ENCODE measurements at regions not wholly inside any gene's neighbourhood (a gene's known extent, or its start where the extent isn't known, plus 50 kb on each side); places are given as distances from the start of the nearest gene placed in this dataset.

- WGBS (ENCODE audit: low lambda C conversion rate) = 45% methylated on average over 5 of the region's 5 CpGs
- ATAC-seq (no peak), DNase-seq (ENCODE audit: low spot score) (no peak), FAIRE-seq (no peak)
- Histone ChIP-seq H3K9ac (ENCODE audit: insufficient read depth, low read depth, low read length) (no peak overlapping the region), H3K79me2 (ENCODE audit: insufficient read depth, low read length) (no peaks in the 10 kb centered on the region), H3K9me3 (ENCODE audit: low read length) (no peaks in the 10 kb centered on the region), H2AFZ (ENCODE audit: low read length) (no peak overlapping the region), H3K4me1 (ENCODE audit: insufficient read depth, low read length) (no peaks in the 10 kb centered on the region), H3K4me3 (replicated peaks in 1 of 3; ENCODE audit: insufficient read depth in 1 of 3, low read depth in 2 of 3, low read length in 3 of 3) (no peak overlapping the region), H3K27ac (ENCODE audit: extremely low read length, insufficient read depth, low read length) (no peak overlapping the region), H4K20me1 (ENCODE audit: insufficient read depth, low read length) (no peaks in the 10 kb centered on the region), H3K4me2 (ENCODE audit: low read depth, low read length) (no peak overlapping the region), H3K27me3 (ENCODE audit: control insufficient read depth in 1 of 2, insufficient read depth in 2 of 2, low read length in 2 of 2) (no peaks in the 10 kb centered on the region; a peak in 1 of 5 replicates), H3K36me3 (replicated peaks in 1 of 2; ENCODE audit: control insufficient read depth in 1 of 2, insufficient read depth in 2 of 2, low read length in 2 of 2) (no peaks in the 10 kb centered on the region)
- TF ChIP-seq PRDM15 (CRISPR knock-in tag; IDR thresholded peaks at IDR 0.05) (peak; percentile 78), HOMEZ (CRISPR knock-in tag; IDR thresholded peaks at IDR 0.05; ENCODE audit: low read depth) (no peak)
- ChIA-PET POLR2A (no interaction called here), CTCF (ENCODE audit: low intra/inter-chr PET ratio, low total read pairs) (no interaction called here)
- intact Hi-C loops (cut with micrococcal nuclease; ENCODE audit: unreplicated experiment) = no loop called here
- no TSS peak for BruUV-seq (replicated peaks)
- in situ Hi-C loops (cut with HindIII; ENCODE audit: extremely low pct_ligation_motif_present, low pct_unique_long_range_greater_than_20kb) = no loop called here
Observed at GRCh38 chr1:168977618-168978017, 128.9 kb upstream of the ATP1B1 start.

- CTCF ChIA-PET (ENCODE audit: low intra/inter-chr PET ratio, low total read pairs) = no interaction called here
- no peaks in the 10 kb centered on the region for H3K36me3 ChIP-seq (replicated peaks in 1 of 2; ENCODE audit: control insufficient read depth in 1 of 2, insufficient read depth in 2 of 2, low read length in 2 of 2)
- H3K79me2 ChIP-seq (ENCODE audit: insufficient read depth, low read length) = no peaks in the 10 kb centered on the region
- POLR2A ChIA-PET = no interaction called here
- no peak overlapping the region for H3K4me3 ChIP-seq (replicated peaks in 1 of 3; ENCODE audit: insufficient read depth in 1 of 3, low read depth in 2 of 3, low read length in 3 of 3)
- no peaks in the 10 kb centered on the region for H3K4me1 ChIP-seq (ENCODE audit: insufficient read depth, low read length)
- in situ Hi-C loops (cut with HindIII; ENCODE audit: extremely low pct_ligation_motif_present, low pct_unique_long_range_greater_than_20kb) = no loop called here
- ATAC-seq (no peak), FAIRE-seq (no peak), DNase-seq (ENCODE audit: low spot score) (no peak)
- intact Hi-C loops (cut with micrococcal nuclease; ENCODE audit: unreplicated experiment) = no loop called here
- H3K9me3 ChIP-seq (ENCODE audit: low read length) = no peaks in the 10 kb centered on the region
- H2AFZ ChIP-seq (ENCODE audit: low read length) = no peak overlapping the region
- WGBS (ENCODE audit: low lambda C conversion rate) = 58% methylated on average over 4 of the region's 4 CpGs
- no peaks in the 10 kb centered on the region for H3K27me3 ChIP-seq (ENCODE audit: control insufficient read depth in 1 of 2, insufficient read depth in 2 of 2, low read length in 2 of 2)
- no TSS peak for BruUV-seq (replicated peaks)
- H3K4me2 ChIP-seq (ENCODE audit: low read depth, low read length) = no peak overlapping the region
- no peak overlapping the region for H3K9ac ChIP-seq (ENCODE audit: insufficient read depth, low read depth, low read length)
- H3K27ac ChIP-seq (ENCODE audit: extremely low read length, insufficient read depth, low read length) = no peak overlapping the region
- H4K20me1 ChIP-seq (ENCODE audit: insufficient read depth, low read length) = no peaks in the 10 kb centered on the region
- TF ChIP-seq RAD51 (IDR thresholded peaks at IDR 0.05; ENCODE audit: borderline replicate concordance) (no peak), MED8 (CRISPR knock-in tag; IDR thresholded peaks at IDR 0.05; ENCODE audit: insufficient replicate concordance) (no peak), YEATS2 (CRISPR knock-in tag; IDR thresholded peaks at IDR 0.05; ENCODE audit: borderline replicate concordance) (no peak), NR2F6 (IDR thresholded peaks at IDR 0.05) (no peak), NR2F6 (CRISPR knock-in tag; IDR thresholded peaks at IDR 0.05) (no peak), PRPF4 (IDR thresholded peaks at IDR 0.05; ENCODE audit: low read depth, low read length, poor library complexity, severe bottlenecking) (no peak), ZFP90 (CRISPR knock-in tag; IDR thresholded peaks at IDR 0.05; ENCODE audit: borderline replicate concordance) (no peak), ATAD3A (CRISPR knock-in tag; IDR thresholded peaks at IDR 0.05) (no peak), ZNF878 (CRISPR knock-in tag; IDR thresholded peaks at IDR 0.05) (no peak), MIER2 (CRISPR knock-in tag; IDR thresholded peaks at IDR 0.05) (no peak), ONECUT2 (CRISPR knock-in tag; IDR thresholded peaks at IDR 0.05) (no peak), RBFOX2 (IDR thresholded peaks at IDR 0.05; ENCODE audit: low read depth, low read length) (no peak), ZNF451 (CRISPR knock-in tag; IDR thresholded peaks at IDR 0.05) (no peak), ZKSCAN1 (IDR thresholded peaks at IDR 0.05; ENCODE audit: low read length) (no peak), NKX3-1 (CRISPR knock-in tag; IDR thresholded peaks at IDR 0.05) (no peak), ZNF225 (CRISPR knock-in tag; IDR thresholded peaks at IDR 0.05) (no peak)
Observed at GRCh38 chr1:168979276-168979675, 127.2 kb upstream of the ATP1B1 start.
